C1 segment of cervical spinal cord (tissue), 14 donors: ENCODE measurements at regions not wholly inside any gene's neighbourhood (a gene's known extent, or its start where the extent isn't known, plus 50 kb on each side); places are given as distances from the start of the nearest gene placed in this dataset.
A peak's percentile ranks its signal among the peaks of the same experiment; 100 is the strongest.
"Not testable (repeated sequence)": the region's sequence is repeated elsewhere in the genome, so short reads cannot be mapped to it uniquely, and the experiment has no call there.

ENCODE experiments used
- DNase-seq, 14 donors: peaks; one replicate each; lab custom pipeline; 2025; lab: John Stamatoyannopoulos, UW

- not testable (repeated sequence) for DNase-seq
Observed at GRCh38 chr1:121109025-121109424, 75.1 kb downstream of the FAM72B start.

DNA sequence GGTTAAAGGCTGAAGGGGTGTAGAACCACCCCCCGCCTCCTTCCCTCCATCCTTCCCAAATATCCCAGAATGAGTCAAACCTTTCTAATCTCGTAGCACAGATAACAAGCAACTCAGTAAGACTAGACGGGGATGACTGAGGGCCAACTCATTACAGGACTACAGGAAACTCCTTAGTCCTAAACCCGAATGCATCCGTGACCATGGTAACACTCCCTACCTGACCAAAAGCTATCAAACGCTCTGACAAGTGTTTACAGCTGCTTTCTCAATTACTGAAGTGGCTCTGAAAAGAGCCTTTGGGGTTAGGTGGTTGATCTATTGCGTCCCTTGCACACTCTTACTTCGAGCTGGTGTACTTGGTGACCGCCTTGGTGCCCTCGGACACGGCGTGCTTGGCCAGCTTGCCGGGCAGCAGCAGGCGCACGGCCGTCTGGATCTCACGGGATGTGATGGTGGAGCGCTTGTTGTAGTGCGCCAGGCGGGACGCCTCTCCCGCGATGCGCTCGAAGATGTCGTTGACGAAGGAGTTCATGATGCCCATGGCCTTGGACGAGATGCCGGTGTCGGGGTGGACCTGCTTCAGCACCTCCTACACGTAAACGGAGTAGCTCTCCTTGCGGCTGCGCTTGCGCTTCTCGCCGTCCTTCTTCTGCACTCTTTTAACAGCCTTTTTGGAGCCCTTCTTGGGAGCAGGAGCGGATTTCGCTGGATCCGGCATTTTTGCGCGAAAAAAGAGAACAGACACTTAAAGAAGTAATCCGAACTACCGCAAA is 67.4 kb downstream of the FAM72B start:
- DNase-seq = peak in 2 of 14 donors; percentile 3 to 5

- DNase-seq = not testable (repeated sequence)
Observed at GRCh38 chr1:121117298-121117611, 66.9 kb downstream of the FAM72B start.

- DNase-seq = peak in 6 of 14 donors; percentile 3 to 55 (median 32)
Observed at GRCh38 chr1:121117622-121118479, 66.3 kb downstream of the FAM72B start.
